CD8-positive, alpha-beta memory T cell (primary cell): ENCODE measurements at regions not wholly inside any gene's neighbourhood (a gene's known extent, or its start where the extent isn't known, plus 50 kb on each side); places are given as distances from the start of the nearest gene placed in this dataset.

Experiments
- CTCF ChIA-PET: fragments of 350-600 bp; sonication (Branson Sonifier 250); formaldehyde crosslinking; loops from one replicate; lab custom pipeline; 2021; ENCODE audit warnings: antibody characterized with exemption; lab: Charles Lee
- POLR2A ChIA-PET: fragments of 350-600 bp; sonication (Branson Sonifier 250); formaldehyde crosslinking; loops from one replicate; lab custom pipeline; 2021; ENCODE audit warnings: antibody characterized with exemption; lab: Charles Lee
- DNase-seq, 5 donors: peaks; one replicate each; pipeline versions ENCODE4 v3.0.0 to v3.0.0-alpha.2; 2020 to 2022; ENCODE audit warnings: mixed read lengths in 1 of 5
- H3K27ac ChIP-seq: one replicate; pipeline ENCODE4 v1.7.0; 2013; ENCODE audit warnings: low read depth, mild to moderate bottlenecking, low read length, moderate library complexity
- H3K27me3 ChIP-seq: 2 replicates; pipeline ENCODE4 v1.7.0; 2013; ENCODE audit warnings: low read length, mild to moderate bottlenecking; ENCODE audit not compliant: insufficient read depth, poor library complexity, severe bottlenecking
- H3K36me3 ChIP-seq: 2 replicates; pipeline ENCODE4 v1.7.0; 2013; ENCODE audit warnings: mild to moderate bottlenecking, low read length, moderate library complexity; ENCODE audit not compliant: insufficient read depth
- H3K4me1 ChIP-seq: 2 replicates; pipeline ENCODE4 v1.7.0; 2013; ENCODE audit warnings: mild to moderate bottlenecking, low read length, moderate library complexity; ENCODE audit not compliant: insufficient read depth
- H3K4me3 ChIP-seq: 2 replicates; pipeline ENCODE4 v1.7.0; 2013; ENCODE audit warnings: mild to moderate bottlenecking, low read length
- H3K9me3 ChIP-seq: 2 replicates; pipeline ENCODE4 v1.7.0; 2013; ENCODE audit warnings: mild to moderate bottlenecking, low read length
- H3K27ac Mint-ChIP-seq, 8 donors: one replicate each; pipeline ENCODE4 v1.8.0; 2020 to 2021; ENCODE audit warnings: mixed read lengths in 8 of 8, mild to moderate bottlenecking in 6 of 8, inconsistent platforms in 3 of 8, moderate library complexity in 3 of 8
- H3K27me3 Mint-ChIP-seq, 2 donors: one replicate each; pipeline ENCODE4 v1.8.0; 2020 to 2021; ENCODE audit warnings: mixed read lengths in 2 of 2, mild to moderate bottlenecking in 1 of 2, moderate library complexity in 1 of 2
- H3K36me3 Mint-ChIP-seq, 3 donors: one replicate each; pipeline ENCODE4 v1.8.0; 2020 to 2021; ENCODE audit warnings: mixed read lengths in 3 of 3, inconsistent platforms in 1 of 3, mild to moderate bottlenecking in 1 of 3
- H3K4me1 Mint-ChIP-seq, 3 donors: one replicate each; pipeline ENCODE4 v1.8.0; 2020 to 2021; ENCODE audit warnings: mixed read lengths in 3 of 3, inconsistent platforms in 1 of 3, mild to moderate bottlenecking in 1 of 3
- H3K4me3 Mint-ChIP-seq, 7 donors: one replicate each; pipeline ENCODE4 v1.8.0; 2020 to 2021; ENCODE audit warnings: mixed read lengths in 7 of 7, mild to moderate bottlenecking in 6 of 7, moderate library complexity in 4 of 7, inconsistent platforms in 2 of 7
- H3K9me3 Mint-ChIP-seq, 5 donors: one replicate each; pipeline ENCODE4 v1.8.0; 2020 to 2022; ENCODE audit warnings: mixed read lengths in 5 of 5, mild to moderate bottlenecking in 3 of 5, moderate library complexity in 2 of 5, inconsistent platforms in 1 of 5

DNA sequence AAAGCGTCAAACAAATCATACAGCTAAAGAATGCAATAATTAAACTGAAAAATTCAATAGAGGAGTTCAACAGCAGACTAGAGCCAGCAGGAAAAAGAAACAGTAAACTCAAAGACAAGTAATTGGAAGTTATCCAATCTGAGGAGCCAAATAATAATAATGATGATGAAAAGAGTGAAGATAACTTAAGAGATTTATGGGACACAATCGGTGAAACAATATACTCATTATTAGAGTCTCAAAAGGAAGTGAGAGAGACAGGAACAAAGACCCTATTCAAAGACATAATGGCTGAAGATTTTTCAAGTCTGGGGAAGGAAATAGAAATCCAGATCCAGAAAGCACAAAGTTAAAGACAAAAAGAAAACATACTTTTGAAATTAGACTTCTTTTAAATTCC lies 263.9 kb upstream of the NR4A3 start:
- POLR2A ChIA-PET = no interaction called here

DNA sequence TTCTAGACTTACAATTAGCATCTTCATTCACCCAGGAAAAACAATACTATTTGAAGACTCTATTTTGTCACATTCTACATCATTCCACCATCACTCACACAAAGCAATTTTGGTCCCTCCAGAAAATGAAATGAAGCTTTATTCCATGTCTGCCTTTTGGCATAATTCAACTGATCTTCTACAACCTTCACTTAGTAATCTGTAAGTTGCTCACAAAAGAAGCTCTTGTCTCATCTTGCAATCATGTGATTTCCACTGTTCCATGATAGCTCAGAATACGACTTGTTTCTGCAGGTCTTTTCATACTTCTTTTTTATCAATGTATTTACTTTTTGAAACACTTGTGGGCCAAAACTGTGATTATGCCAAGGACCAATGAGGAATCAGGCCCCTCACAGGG lies 261.9 kb upstream of the NR4A3 start:
- no peak overlapping the region for H3K27ac Mint-ChIP-seq
- H3K36me3 ChIP-seq = no peaks in the 10 kb centered on the region
- H3K4me3 ChIP-seq = no peak overlapping the region
- no peaks in the 10 kb centered on the region for H3K4me1 ChIP-seq
- H3K4me1 Mint-ChIP-seq = no peaks in the 10 kb centered on the region
- H3K9me3 ChIP-seq = no peaks in the 10 kb centered on the region
- H3K36me3 Mint-ChIP-seq = no peaks in the 10 kb centered on the region
- no peak overlapping the region for H3K4me3 Mint-ChIP-seq
- no peak overlapping the region for H3K27ac ChIP-seq
- H3K9me3 Mint-ChIP-seq = peaks cover 6 to 9% (median 7%) of the 10 kb centered on the region in 5 donors
- H3K27me3 ChIP-seq = no peaks in the 10 kb centered on the region
- peaks cover 4 to 20% of the 10 kb centered on the region in 2 donors for H3K27me3 Mint-ChIP-seq
- no peak for DNase-seq
- ChIA-PET POLR2A (no interaction called here), CTCF (no interaction called here)

More for the DNA sequence above, 263.9 kb upstream of the NR4A3 start:
- Mint-ChIP-seq H3K4me1 (no peaks in the 10 kb centered on the region), H3K27me3 (peaks cover 4 to 25% of the 10 kb centered on the region in 2 donors), H3K27ac (no peak overlapping the region), H3K9me3 (peaks cover 7 to 14% (median 9%) of the 10 kb centered on the region in 5 donors), H3K4me3 (no peak overlapping the region), H3K36me3 (peaks cover 0 to 4% (median 0%) of the 10 kb centered on the region in 3 donors)
- no peaks in the 10 kb centered on the region for H3K27me3 ChIP-seq
- DNase-seq = no peak
- no peak overlapping the region for H3K27ac ChIP-seq
- H3K4me1 ChIP-seq = no peaks in the 10 kb centered on the region
- no peak overlapping the region for H3K4me3 ChIP-seq
- H3K36me3 ChIP-seq = no peaks in the 10 kb centered on the region
- H3K9me3 ChIP-seq = no peaks in the 10 kb centered on the region
- CTCF ChIA-PET = no interaction called here

DNA sequence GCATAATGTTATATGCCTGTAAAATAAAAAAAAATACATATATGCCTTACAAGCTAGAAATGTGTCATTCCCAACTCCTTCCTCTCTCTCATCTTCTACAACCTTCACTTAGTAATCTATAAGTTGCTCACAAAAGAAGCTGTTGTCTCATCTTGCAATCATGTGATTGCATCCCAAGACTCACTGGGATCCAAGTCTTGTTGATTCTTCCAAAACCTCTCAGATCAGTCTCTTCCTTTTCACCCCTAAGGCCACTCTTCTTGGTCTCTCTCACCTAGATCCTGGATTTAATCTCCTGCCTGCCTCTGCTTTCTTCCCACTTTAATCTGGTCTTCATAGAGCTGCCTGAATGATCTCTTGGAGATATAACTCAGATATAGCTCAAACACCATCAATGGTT lies 261.1 kb upstream of the NR4A3 start:
- peaks cover 3 to 20% of the 10 kb centered on the region in 2 donors for H3K27me3 Mint-ChIP-seq
- CTCF ChIA-PET = no interaction called here
- H3K4me1 ChIP-seq = no peaks in the 10 kb centered on the region
- no peak overlapping the region for H3K4me3 Mint-ChIP-seq
- no peaks in the 10 kb centered on the region for H3K27me3 ChIP-seq
- H3K36me3 ChIP-seq = no peaks in the 10 kb centered on the region
- H3K36me3 Mint-ChIP-seq = no peaks in the 10 kb centered on the region
- H3K4me3 ChIP-seq = no peak overlapping the region
- POLR2A ChIA-PET = no interaction called here
- H3K27ac ChIP-seq = no peak overlapping the region
- H3K9me3 ChIP-seq = no peaks in the 10 kb centered on the region
- no peak overlapping the region for H3K27ac Mint-ChIP-seq
- DNase-seq = no peak
- H3K9me3 Mint-ChIP-seq = peaks cover 6 to 9% (median 7%) of the 10 kb centered on the region in 5 donors
- H3K4me1 Mint-ChIP-seq = no peaks in the 10 kb centered on the region

DNA sequence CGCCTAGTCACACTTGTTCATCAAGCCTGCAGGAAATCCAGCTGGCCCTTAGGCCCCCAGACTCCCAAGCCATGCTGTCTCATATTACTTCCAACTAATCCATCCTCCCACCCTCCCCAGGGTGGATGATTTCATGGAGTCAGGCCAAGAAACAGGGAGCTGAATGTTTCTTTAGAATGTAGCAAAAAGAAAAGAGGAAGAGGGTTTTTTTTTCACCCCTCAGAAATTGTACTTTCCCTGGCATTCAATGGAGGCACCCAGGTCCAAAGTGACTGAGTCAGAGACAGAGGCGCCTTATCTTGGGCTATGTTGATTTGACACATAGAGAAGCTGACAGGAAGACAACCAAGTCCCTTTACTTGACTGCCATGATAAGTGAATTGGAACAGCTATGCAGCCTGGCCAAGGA lies 260.2 kb upstream of the NR4A3 start:
- Histone ChIP-seq H3K27me3 (no peaks in the 10 kb centered on the region), H3K27ac (no peak overlapping the region), H3K36me3 (no peaks in the 10 kb centered on the region), H3K4me1 (no peaks in the 10 kb centered on the region), H3K9me3 (no peaks in the 10 kb centered on the region), H3K4me3 (no peak overlapping the region)
- no peak for DNase-seq
- CTCF ChIA-PET = no interaction called here
- Mint-ChIP-seq H3K4me3 (no peak overlapping the region), H3K27ac (no peak overlapping the region), H3K4me1 (no peaks in the 10 kb centered on the region), H3K9me3 (peaks cover 6 to 9% (median 7%) of the 10 kb centered on the region in 5 donors), H3K36me3 (peaks cover 0 to under 1% (median 0%) of the 10 kb centered on the region in 3 donors), H3K27me3 (peaks cover 9 to 25% of the 10 kb centered on the region in 2 donors)
- POLR2A ChIA-PET = no interaction called here

DNA sequence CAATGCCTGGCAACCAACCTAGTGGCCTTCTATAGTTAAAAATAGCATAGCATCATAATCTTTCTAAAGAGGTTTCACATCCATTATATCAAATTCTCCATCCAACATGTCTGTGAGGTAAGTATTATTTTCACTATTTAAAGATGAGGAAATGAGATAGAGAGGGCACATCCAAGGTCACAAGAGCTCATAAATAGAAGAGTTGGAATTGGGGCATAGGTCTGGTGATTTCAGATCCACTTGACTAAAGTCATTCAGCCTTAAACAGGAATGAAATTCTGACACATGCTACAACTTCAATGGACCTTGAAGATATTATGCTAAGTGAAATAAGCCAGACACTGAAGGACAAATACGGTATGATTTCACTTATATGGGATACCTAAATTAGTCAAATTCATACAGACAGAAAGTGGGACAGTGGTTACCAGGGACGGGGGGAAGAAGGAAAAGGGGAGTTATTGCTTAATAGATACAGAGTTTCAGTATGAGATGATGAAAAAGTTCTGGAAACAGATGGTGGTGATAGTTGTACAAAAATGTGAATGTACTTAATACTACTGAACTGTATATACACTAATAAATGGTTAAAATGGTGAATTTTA lies 259.6 kb upstream of the NR4A3 start:
- Mint-ChIP-seq H3K9me3 (peaks cover 6 to 9% (median 7%) of the 10 kb centered on the region in 5 donors), H3K4me3 (no peak overlapping the region), H3K36me3 (peaks cover 0 to 2% (median 0%) of the 10 kb centered on the region in 3 donors), H3K4me1 (no peaks in the 10 kb centered on the region), H3K27ac (no peak overlapping the region), H3K27me3 (peaks cover 6 to 31% of the 10 kb centered on the region in 2 donors)
- Histone ChIP-seq H3K27ac (no peak overlapping the region), H3K4me3 (no peak overlapping the region), H3K4me1 (no peaks in the 10 kb centered on the region), H3K27me3 (no peaks in the 10 kb centered on the region), H3K9me3 (no peaks in the 10 kb centered on the region), H3K36me3 (no peaks in the 10 kb centered on the region)
- CTCF ChIA-PET = no interaction called here
- POLR2A ChIA-PET = no interaction called here
- no peak for DNase-seq

DNA sequence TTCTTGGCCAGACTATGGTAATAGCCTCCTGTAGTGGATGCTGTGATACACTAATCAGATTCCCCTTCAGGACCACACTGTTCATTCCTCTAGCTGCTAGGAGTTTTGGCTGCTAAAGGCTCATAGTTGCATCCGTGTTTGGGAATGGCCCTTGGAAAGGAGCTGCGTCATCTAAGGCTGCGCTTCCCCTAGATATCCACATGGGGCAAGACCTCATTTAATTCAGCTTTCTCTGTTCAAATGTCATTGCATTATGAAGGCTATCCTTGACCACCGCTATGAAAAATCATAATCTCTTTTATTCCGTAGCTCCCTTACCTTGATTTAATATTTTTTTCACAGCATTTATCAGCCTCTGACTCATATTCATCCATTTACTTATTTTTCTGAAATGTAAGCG lies 258.3 kb upstream of the NR4A3 start:
- H3K27ac Mint-ChIP-seq = no peak overlapping the region
- peaks cover 0 to 2% (median 0%) of the 10 kb centered on the region in 3 donors for H3K36me3 Mint-ChIP-seq
- no peaks in the 10 kb centered on the region for H3K4me1 Mint-ChIP-seq
- ChIA-PET CTCF (no interaction called here), POLR2A (no interaction called here)
- peaks cover 0 to 2% (median 0%) of the 10 kb centered on the region in 5 donors for H3K9me3 Mint-ChIP-seq
- Histone ChIP-seq H3K4me3 (no peak overlapping the region), H3K27me3 (no peaks in the 10 kb centered on the region), H3K4me1 (no peaks in the 10 kb centered on the region), H3K9me3 (no peaks in the 10 kb centered on the region), H3K27ac (no peak overlapping the region), H3K36me3 (no peaks in the 10 kb centered on the region)
- H3K4me3 Mint-ChIP-seq = no peak overlapping the region
- peaks cover 8 to 28% of the 10 kb centered on the region in 2 donors for H3K27me3 Mint-ChIP-seq
- DNase-seq = no peak

DNA sequence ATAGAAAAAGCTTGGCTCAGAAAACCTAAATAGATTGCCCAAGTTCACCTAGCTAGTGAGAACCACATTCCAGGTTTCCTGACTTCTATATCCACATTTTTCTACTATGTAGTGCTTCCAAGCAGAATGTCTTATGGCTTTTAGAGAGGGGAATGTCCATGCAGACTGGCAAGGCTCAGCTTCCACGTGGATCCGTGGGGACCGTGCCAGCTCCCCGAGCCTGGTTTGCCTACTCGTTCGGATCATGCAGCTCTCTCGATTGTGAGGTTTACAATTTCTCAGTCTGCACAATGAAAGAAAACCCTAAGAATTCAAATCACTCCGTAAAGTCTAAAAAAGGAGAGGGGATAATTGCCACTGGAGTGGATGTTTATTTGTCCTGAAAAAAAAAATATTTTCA lies 256.5 kb upstream of the NR4A3 start:
- CTCF ChIA-PET = no interaction called here

DNA sequence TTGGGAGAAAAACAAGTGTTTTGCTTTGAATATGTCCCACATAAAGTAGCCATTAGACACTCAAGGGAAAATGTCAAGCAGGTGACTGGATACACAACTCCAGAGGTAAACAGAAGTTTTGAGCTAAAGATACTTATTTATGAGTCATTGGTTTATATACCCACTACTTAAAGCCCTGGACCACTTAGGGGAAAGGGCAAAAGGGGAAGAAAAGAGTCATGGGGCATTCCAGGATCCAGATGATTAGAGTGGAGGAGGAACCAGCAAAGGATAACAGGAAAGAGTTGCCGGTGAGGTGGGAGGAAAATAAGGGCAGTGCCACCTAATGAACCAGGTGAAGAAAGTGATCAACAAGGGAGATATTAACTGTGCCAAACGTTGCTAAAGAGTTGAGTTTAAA lies 254.2 kb upstream of the NR4A3 start:
- Mint-ChIP-seq H3K36me3 (peaks cover 0 to 2% (median 0%) of the 10 kb centered on the region in 3 donors), H3K27me3 (peaks cover 15 to 32% of the 10 kb centered on the region in 2 donors), H3K4me3 (no peak overlapping the region), H3K27ac (no peak overlapping the region), H3K4me1 (no peaks in the 10 kb centered on the region), H3K9me3 (no peaks in the 10 kb centered on the region)
- H3K4me3 ChIP-seq = no peak overlapping the region
- H3K9me3 ChIP-seq = no peaks in the 10 kb centered on the region
- no peak overlapping the region for H3K27ac ChIP-seq
- H3K36me3 ChIP-seq = no peaks in the 10 kb centered on the region
- ChIA-PET CTCF (no interaction called here), POLR2A (no interaction called here)
- H3K4me1 ChIP-seq = no peaks in the 10 kb centered on the region
- DNase-seq = no peak
- H3K27me3 ChIP-seq = no peaks in the 10 kb centered on the region

More for the DNA sequence above, 256.5 kb upstream of the NR4A3 start:
- no peaks in the 10 kb centered on the region for H3K9me3 ChIP-seq
- Mint-ChIP-seq H3K27me3 (peaks cover 11 to 24% of the 10 kb centered on the region in 2 donors), H3K4me1 (no peaks in the 10 kb centered on the region), H3K36me3 (peaks cover 0 to 2% (median 0%) of the 10 kb centered on the region in 3 donors), H3K4me3 (no peak overlapping the region), H3K9me3 (no peaks in the 10 kb centered on the region), H3K27ac (no peak overlapping the region)
- POLR2A ChIA-PET = no interaction called here
- no peak for DNase-seq
- H3K27ac ChIP-seq = no peak overlapping the region
- H3K36me3 ChIP-seq = no peaks in the 10 kb centered on the region
- no peak overlapping the region for H3K4me3 ChIP-seq
- H3K27me3 ChIP-seq = no peaks in the 10 kb centered on the region
- no peaks in the 10 kb centered on the region for H3K4me1 ChIP-seq
